ENCODE measurements at regions not wholly inside any gene's neighbourhood (a gene's known extent, or its start where the extent isn't known, plus 50 kb on each side); places are given as distances from the start of the nearest gene placed in this dataset.

GRCh38 chr15:35705884-35706585 is 160.1 kb upstream of the DPH6 start:
- no peak for DNase-seq (ENCODE audit: low read depth)

GRCh38 chr15:35712956-35713355 is 167.0 kb upstream of the DPH6 start:
- DNase-seq (ENCODE audit: low read depth) = no peak
- H3K4me3 ChIP-seq (ENCODE audit: low read depth, low read length) = no peak overlapping the region
- no peak for TF ChIP-seq CTCF (IDR thresholded peaks at IDR 0.05; ENCODE audit: low read depth, low read length, missing control alignments)

More at GRCh38 chr15:35705884-35706585, 160.1 kb upstream of the DPH6 start:
- TF ChIP-seq CTCF (IDR thresholded peaks at IDR 0.05; ENCODE audit: low read depth, low read length, missing control alignments) = no peak
- H3K4me3 ChIP-seq (ENCODE audit: low read depth, low read length) = no peak overlapping the region

GRCh38 chr15:35713733-35714132 is 167.8 kb upstream of the DPH6 start:
- no peak for DNase-seq (ENCODE audit: low read depth)

GRCh38 chr15:35717721-35718120 is 171.8 kb upstream of the DPH6 start:
- H3K4me3 ChIP-seq (ENCODE audit: low read depth, low read length) = no peak overlapping the region
- no peak for DNase-seq (ENCODE audit: low read depth)
- TF ChIP-seq CTCF (IDR thresholded peaks at IDR 0.05; ENCODE audit: low read depth, low read length, missing control alignments) = no peak

More at GRCh38 chr15:35713733-35714132, 167.8 kb upstream of the DPH6 start:
- H3K4me3 ChIP-seq (ENCODE audit: low read depth, low read length) = no peak overlapping the region
- TF ChIP-seq CTCF (IDR thresholded peaks at IDR 0.05; ENCODE audit: low read depth, low read length, missing control alignments) = no peak

- TF ChIP-seq CTCF (IDR thresholded peaks at IDR 0.05; ENCODE audit: low read depth, low read length, missing control alignments) = no peak
- H3K4me3 ChIP-seq (ENCODE audit: low read depth, low read length) = no peak overlapping the region
- DNase-seq (ENCODE audit: low read depth) = no peak
Measured at GRCh38 chr15:35720019-35720418, 174.1 kb upstream of the DPH6 start.

- no peak for DNase-seq (ENCODE audit: low read depth)
- no peak overlapping the region for H3K4me3 ChIP-seq (ENCODE audit: low read depth, low read length)
- no peak for TF ChIP-seq CTCF (IDR thresholded peaks at IDR 0.05; ENCODE audit: low read depth, low read length, missing control alignments)
Measured at GRCh38 chr15:35720984-35721383, 175.0 kb upstream of the DPH6 start.

- no peak for DNase-seq (ENCODE audit: low read depth)
- no peak for TF ChIP-seq CTCF (IDR thresholded peaks at IDR 0.05; ENCODE audit: low read depth, low read length, missing control alignments)
- H3K4me3 ChIP-seq (ENCODE audit: low read depth, low read length) = no peak overlapping the region
Measured at GRCh38 chr15:35721751-35722150, 175.8 kb upstream of the DPH6 start.
